Panc1 (cell line): ENCODE measurements at regions not wholly inside any gene's neighbourhood (a gene's known extent, or its start where the extent isn't known, plus 50 kb on each side); places are given as distances from the start of the nearest gene placed in this dataset.

Source experiments
- ATAC-seq: fragments of 200-7000 bp; cut with Tn5 transposase; 2 replicates; pipeline ENCODE4 v1.9.1; 2020; ENCODE audit warnings: mild to moderate bottlenecking, moderate library complexity
- BruUV-seq: library from RNA; stranded (reverse); fragments of 400-500 nt; replicated peaks from 2 replicates; lab custom pipeline; 2021; lab: Mats Ljungman, UMichigan
- CTCF ChIA-PET: fragments of 300-600 bp; sonication (Branson Sonifier 250); formaldehyde crosslinking; loops from one replicate; lab custom pipeline; 2022; ENCODE audit warnings: antibody characterized with exemption; lab: Charles Lee
- POLR2A ChIA-PET: fragments of 300-600 bp; sonication (Branson Sonifier 250); formaldehyde crosslinking; loops from one replicate; lab custom pipeline; 2022; ENCODE audit warnings: antibody characterized with exemption; lab: Charles Lee
- DNase-seq: peaks from one replicate; pipeline ENCODE4 v3.0.0-alpha.2; 2010; ENCODE audit warnings: low read depth, low spot score
- H3K27ac ChIP-seq: 2 replicates; pipeline ENCODE4 v1.5.1; 2011; ENCODE audit warnings: mild to moderate bottlenecking, low read length, inconsistent platforms
- H3K27me3 ChIP-seq: fragments of 200-500 bp; sonication (Bioruptor generic); 2 replicates; pipeline ENCODE4 v1.6.0; 2014; ENCODE audit warnings: low read length, inconsistent platforms; ENCODE audit not compliant: control insufficient read depth, insufficient read depth
- H3K36me3 ChIP-seq: fragments of 200-500 bp; sonication (Bioruptor generic); 2 replicates; pipeline ENCODE4 v1.5.1; 2014; ENCODE audit warnings: inconsistent platforms, mild to moderate bottlenecking, low read length, moderate library complexity; ENCODE audit not compliant: control insufficient read depth, insufficient read depth
- H3K4me1 ChIP-seq: 2 replicates; pipeline ENCODE4 v1.5.1; 2011; ENCODE audit warnings: inconsistent platforms, mild to moderate bottlenecking, low read length, moderate library complexity; ENCODE audit not compliant: control insufficient read depth, insufficient read depth
- H3K4me3 ChIP-seq, 2 experiments: 2 replicates each; pipeline ENCODE4 v1.5.1; 2011 to 2012; ENCODE audit warnings: low read depth in 2 of 2, low read length in 2 of 2, mild to moderate bottlenecking in 2 of 2, inconsistent platforms in 1 of 2, moderate library complexity in 1 of 2
- H3K9me3 ChIP-seq: fragments of 200-500 bp; sonication (Bioruptor generic); 2 replicates; pipeline ENCODE4 v1.5.1; 2014; ENCODE audit warnings: low read depth, mild to moderate bottlenecking, inconsistent platforms, low read length, moderate library complexity; ENCODE audit not compliant: control insufficient read depth, insufficient read depth
- POLR2AphosphoS5 ChIP-seq: IDR thresholded peaks from 2 replicates; pipeline ENCODE4 v1.6.1; 2012; ENCODE audit warnings: mild to moderate bottlenecking, low read depth, low read length, moderate library complexity
- SIN3A ChIP-seq: IDR thresholded peaks from 2 replicates; pipeline ENCODE4 v1.6.1; 2012; ENCODE audit warnings: low read depth, mild to moderate bottlenecking, low read length, moderate library complexity, borderline replicate concordance; ENCODE audit not compliant: insufficient read depth
- TCF7L2 ChIP-seq: IDR thresholded peaks from 2 replicates; pipeline ENCODE4 v1.6.1; 2011; ENCODE audit warnings: mild to moderate bottlenecking, low read depth, low read length, inconsistent platforms
- in situ Hi-C: cut with HindIII; loops from 2 replicates; pipeline ENCODE4 v1.10.0; 2016; ENCODE audit warnings: low sequenced_read_pairs, low pct_unique_long_range_greater_than_20kb
- intact Hi-C: fragments of 100-400 bp; cut with micrococcal nuclease; formaldehyde crosslinking; loops from one replicate; pipeline ENCODE4 v1.10.0; 2022; ENCODE audit not compliant: unreplicated experiment
- TF ChIP-seq, protein P1 (sequence below), 2 experiments: IDR thresholded peaks; 2 replicates each; pipeline ENCODE4 v1.6.1; 2011 to 2012; ENCODE audit warnings: low read depth in 2 of 2, control low read depth in 1 of 2, low read length in 1 of 2, mild to moderate bottlenecking in 1 of 2, moderate library complexity in 1 of 2; ENCODE audit not compliant: insufficient read depth in 1 of 2
- TF ChIP-seq, protein P2 (sequence below): fragments of 450-650 bp; IDR thresholded peaks from 2 replicates; pipeline ENCODE4 v1.5.1; 2017; ENCODE audit warnings: mild to moderate bottlenecking

- ChIA-PET POLR2A (interaction anchor here (0.7 kb wide), 1 partner anchor 58 kb away, joined by 4 read pairs; no protein-coding TSS in a partner anchor), CTCF (no interaction called here)
- Histone ChIP-seq H3K36me3 (no peaks in the 10 kb centered on the region), H3K27me3 (no peaks in the 10 kb centered on the region), H3K27ac (no peak overlapping the region), H3K4me1 (no peaks in the 10 kb centered on the region), H3K9me3 (no peaks in the 10 kb centered on the region), H3K4me3 (no peak overlapping the region)
- intact Hi-C loops = no loop called here
- no peak for DNase-seq
- no peak for ATAC-seq
- TF ChIP-seq, protein P1, sequence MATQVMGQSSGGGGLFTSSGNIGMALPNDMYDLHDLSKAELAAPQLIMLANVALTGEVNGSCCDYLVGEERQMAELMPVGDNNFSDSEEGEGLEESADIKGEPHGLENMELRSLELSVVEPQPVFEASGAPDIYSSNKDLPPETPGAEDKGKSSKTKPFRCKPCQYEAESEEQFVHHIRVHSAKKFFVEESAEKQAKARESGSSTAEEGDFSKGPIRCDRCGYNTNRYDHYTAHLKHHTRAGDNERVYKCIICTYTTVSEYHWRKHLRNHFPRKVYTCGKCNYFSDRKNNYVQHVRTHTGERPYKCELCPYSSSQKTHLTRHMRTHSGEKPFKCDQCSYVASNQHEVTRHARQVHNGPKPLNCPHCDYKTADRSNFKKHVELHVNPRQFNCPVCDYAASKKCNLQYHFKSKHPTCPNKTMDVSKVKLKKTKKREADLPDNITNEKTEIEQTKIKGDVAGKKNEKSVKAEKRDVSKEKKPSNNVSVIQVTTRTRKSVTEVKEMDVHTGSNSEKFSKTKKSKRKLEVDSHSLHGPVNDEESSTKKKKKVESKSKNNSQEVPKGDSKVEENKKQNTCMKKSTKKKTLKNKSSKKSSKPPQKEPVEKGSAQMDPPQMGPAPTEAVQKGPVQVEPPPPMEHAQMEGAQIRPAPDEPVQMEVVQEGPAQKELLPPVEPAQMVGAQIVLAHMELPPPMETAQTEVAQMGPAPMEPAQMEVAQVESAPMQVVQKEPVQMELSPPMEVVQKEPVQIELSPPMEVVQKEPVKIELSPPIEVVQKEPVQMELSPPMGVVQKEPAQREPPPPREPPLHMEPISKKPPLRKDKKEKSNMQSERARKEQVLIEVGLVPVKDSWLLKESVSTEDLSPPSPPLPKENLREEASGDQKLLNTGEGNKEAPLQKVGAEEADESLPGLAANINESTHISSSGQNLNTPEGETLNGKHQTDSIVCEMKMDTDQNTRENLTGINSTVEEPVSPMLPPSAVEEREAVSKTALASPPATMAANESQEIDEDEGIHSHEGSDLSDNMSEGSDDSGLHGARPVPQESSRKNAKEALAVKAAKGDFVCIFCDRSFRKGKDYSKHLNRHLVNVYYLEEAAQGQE (IDR thresholded peaks at IDR 0.05; ENCODE audit: insufficient read depth in 1 of 2, low read depth in 2 of 2, low read length in 1 of 2) = no peak
- TF ChIP-seq, protein P2, sequence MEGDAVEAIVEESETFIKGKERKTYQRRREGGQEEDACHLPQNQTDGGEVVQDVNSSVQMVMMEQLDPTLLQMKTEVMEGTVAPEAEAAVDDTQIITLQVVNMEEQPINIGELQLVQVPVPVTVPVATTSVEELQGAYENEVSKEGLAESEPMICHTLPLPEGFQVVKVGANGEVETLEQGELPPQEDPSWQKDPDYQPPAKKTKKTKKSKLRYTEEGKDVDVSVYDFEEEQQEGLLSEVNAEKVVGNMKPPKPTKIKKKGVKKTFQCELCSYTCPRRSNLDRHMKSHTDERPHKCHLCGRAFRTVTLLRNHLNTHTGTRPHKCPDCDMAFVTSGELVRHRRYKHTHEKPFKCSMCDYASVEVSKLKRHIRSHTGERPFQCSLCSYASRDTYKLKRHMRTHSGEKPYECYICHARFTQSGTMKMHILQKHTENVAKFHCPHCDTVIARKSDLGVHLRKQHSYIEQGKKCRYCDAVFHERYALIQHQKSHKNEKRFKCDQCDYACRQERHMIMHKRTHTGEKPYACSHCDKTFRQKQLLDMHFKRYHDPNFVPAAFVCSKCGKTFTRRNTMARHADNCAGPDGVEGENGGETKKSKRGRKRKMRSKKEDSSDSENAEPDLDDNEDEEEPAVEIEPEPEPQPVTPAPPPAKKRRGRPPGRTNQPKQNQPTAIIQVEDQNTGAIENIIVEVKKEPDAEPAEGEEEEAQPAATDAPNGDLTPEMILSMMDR = no peak
- TF ChIP-seq SIN3A (no peak), TCF7L2 (no peak), POLR2AphosphoS5 (no peak)
- in situ Hi-C loops = no loop called here
- no TSS peak for BruUV-seq
These were observed 137.1 kb upstream of the TMEM161B start for GRCh38 chr5:88405783-88406182.

GRCh38 chr5:88404405-88404804 is 135.8 kb upstream of the TMEM161B start:
- intact Hi-C loops (no loop called here), in situ Hi-C loops (no loop called here)
- Histone ChIP-seq H3K27me3 (no peaks in the 10 kb centered on the region), H3K9me3 (no peaks in the 10 kb centered on the region), H3K4me1 (no peaks in the 10 kb centered on the region), H3K27ac (no peak overlapping the region), H3K36me3 (no peaks in the 10 kb centered on the region), H3K4me3 (no peak overlapping the region)
- no peak for ATAC-seq
- no TSS peak for BruUV-seq
- TF ChIP-seq POLR2AphosphoS5 (no peak), TCF7L2 (no peak), SIN3A (no peak)
- TF ChIP-seq, protein P1 (IDR thresholded peaks at IDR 0.05; ENCODE audit: insufficient read depth in 1 of 2, low read depth in 2 of 2, low read length in 1 of 2) = no peak
- TF ChIP-seq, protein P2 = no peak
- DNase-seq = no peak
- POLR2A ChIA-PET = no interaction called here
- CTCF ChIA-PET = no interaction called here
